ENCODE measurements at regions not wholly inside any gene's neighbourhood (a gene's known extent, or its start where the extent isn't known, plus 50 kb on each side); places are given as distances from the start of the nearest gene placed in this dataset.

DNA sequence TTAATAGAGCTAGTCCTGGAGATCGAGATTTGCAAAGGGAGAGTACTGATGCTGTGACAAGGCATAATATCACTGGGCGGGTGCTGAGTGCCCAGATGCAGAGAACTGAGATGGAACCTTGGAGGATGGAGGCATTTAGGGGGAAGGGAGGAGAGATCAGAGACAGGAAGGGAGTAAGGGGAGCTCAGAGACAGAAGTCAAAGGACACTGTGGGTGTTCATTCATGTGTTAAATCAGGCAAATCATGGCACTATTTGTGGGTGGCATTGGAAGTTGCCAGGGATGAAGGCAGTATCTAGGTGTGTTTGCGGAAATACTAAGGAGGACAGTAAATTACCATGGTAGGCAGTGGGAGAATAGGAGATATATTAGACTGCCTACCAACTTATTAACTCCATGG lies 135.0 kb downstream of the RBM46 start:
- H3K4me3 ChIP-seq (ENCODE audit: low read length), result no peak overlapping the region

DNA sequence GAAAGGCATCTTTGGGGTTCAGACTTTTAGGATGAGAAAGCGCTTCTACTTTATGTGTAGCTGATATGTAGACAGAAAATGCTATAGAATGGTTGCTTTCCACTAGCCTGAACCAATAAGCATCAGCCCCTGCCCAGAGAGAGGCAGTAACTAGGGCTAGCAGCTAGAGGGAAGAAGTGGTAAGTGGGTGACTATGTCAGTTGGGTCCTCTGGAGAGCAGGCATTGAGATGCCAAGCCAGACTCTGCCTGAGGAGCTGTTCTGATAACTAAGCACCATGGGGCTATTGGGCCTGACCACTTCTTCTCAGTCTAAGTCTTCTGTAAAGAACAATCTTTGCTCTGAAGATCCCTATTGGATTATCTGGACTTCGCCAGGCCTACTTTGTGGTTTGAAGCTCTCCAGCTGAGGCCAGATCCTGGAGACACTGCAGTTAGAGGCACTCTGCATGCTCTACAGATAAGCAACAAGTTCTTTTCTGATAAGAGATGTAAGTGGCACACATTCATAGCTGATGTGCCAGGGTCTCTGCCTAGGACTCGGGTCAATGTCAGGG lies 146.1 kb downstream of the RBM46 start:
- peaks cover 5% of the 10 kb centered on the region for H3K9me3 ChIP-seq (ENCODE audit: low read length)
- no peak overlapping the region for H3K27ac ChIP-seq (ENCODE audit: low read length)
- H3K27me3 ChIP-seq (ENCODE audit: insufficient read depth, low read depth, low read length), result no peaks in the 10 kb centered on the region
- no peaks in the 10 kb centered on the region for H3F3A ChIP-seq (ENCODE audit: insufficient read depth, low read length, poor library complexity, severe bottlenecking)
- TF ChIP-seq TAF1 (IDR thresholded peaks at IDR 0.05; ENCODE audit: low read depth) (no peak), SMC3 (conservative IDR thresholded peaks at IDR 0.05; ENCODE audit: poor library complexity) (no peak), EZH2 (IDR thresholded peaks at IDR 0.05; ENCODE audit: borderline replicate concordance, insufficient read depth, low read length, poor library complexity, severe bottlenecking) (no peak), RAD21 (conservative IDR thresholded peaks at IDR 0.05) (no peak), POLR2AphosphoS5 (IDR thresholded peaks at IDR 0.05) (no peak), EP300 (conservative IDR thresholded peaks at IDR 0.05; ENCODE audit: poor library complexity, severe bottlenecking) (no peak), MXI1 (conservative IDR thresholded peaks at IDR 0.05; ENCODE audit: poor library complexity, severe bottlenecking) (no peak)
- TF ChIP-seq, protein P1, sequence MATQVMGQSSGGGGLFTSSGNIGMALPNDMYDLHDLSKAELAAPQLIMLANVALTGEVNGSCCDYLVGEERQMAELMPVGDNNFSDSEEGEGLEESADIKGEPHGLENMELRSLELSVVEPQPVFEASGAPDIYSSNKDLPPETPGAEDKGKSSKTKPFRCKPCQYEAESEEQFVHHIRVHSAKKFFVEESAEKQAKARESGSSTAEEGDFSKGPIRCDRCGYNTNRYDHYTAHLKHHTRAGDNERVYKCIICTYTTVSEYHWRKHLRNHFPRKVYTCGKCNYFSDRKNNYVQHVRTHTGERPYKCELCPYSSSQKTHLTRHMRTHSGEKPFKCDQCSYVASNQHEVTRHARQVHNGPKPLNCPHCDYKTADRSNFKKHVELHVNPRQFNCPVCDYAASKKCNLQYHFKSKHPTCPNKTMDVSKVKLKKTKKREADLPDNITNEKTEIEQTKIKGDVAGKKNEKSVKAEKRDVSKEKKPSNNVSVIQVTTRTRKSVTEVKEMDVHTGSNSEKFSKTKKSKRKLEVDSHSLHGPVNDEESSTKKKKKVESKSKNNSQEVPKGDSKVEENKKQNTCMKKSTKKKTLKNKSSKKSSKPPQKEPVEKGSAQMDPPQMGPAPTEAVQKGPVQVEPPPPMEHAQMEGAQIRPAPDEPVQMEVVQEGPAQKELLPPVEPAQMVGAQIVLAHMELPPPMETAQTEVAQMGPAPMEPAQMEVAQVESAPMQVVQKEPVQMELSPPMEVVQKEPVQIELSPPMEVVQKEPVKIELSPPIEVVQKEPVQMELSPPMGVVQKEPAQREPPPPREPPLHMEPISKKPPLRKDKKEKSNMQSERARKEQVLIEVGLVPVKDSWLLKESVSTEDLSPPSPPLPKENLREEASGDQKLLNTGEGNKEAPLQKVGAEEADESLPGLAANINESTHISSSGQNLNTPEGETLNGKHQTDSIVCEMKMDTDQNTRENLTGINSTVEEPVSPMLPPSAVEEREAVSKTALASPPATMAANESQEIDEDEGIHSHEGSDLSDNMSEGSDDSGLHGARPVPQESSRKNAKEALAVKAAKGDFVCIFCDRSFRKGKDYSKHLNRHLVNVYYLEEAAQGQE (IDR thresholded peaks at IDR 0.05; ENCODE audit: borderline replicate concordance), result no peak
- TF ChIP-seq, protein P2, sequence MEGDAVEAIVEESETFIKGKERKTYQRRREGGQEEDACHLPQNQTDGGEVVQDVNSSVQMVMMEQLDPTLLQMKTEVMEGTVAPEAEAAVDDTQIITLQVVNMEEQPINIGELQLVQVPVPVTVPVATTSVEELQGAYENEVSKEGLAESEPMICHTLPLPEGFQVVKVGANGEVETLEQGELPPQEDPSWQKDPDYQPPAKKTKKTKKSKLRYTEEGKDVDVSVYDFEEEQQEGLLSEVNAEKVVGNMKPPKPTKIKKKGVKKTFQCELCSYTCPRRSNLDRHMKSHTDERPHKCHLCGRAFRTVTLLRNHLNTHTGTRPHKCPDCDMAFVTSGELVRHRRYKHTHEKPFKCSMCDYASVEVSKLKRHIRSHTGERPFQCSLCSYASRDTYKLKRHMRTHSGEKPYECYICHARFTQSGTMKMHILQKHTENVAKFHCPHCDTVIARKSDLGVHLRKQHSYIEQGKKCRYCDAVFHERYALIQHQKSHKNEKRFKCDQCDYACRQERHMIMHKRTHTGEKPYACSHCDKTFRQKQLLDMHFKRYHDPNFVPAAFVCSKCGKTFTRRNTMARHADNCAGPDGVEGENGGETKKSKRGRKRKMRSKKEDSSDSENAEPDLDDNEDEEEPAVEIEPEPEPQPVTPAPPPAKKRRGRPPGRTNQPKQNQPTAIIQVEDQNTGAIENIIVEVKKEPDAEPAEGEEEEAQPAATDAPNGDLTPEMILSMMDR (IDR thresholded peaks at IDR 0.05; ENCODE audit: poor library complexity, severe bottlenecking), result no peak
- H3K4me3 ChIP-seq (ENCODE audit: low read length), result no peak overlapping the region
- no peaks in the 10 kb centered on the region for H4K20me1 ChIP-seq (ENCODE audit: insufficient read depth)
- H2AFZ ChIP-seq (ENCODE audit: low read depth, low read length), result no peak overlapping the region
- no peaks in the 10 kb centered on the region for H3K79me2 ChIP-seq (replicated peaks; ENCODE audit: insufficient read depth, low read length)
- no peaks in the 10 kb centered on the region for H3K9me2 ChIP-seq (ENCODE audit: insufficient read depth, low read length)
- no peak overlapping the region for H3K9ac ChIP-seq (ENCODE audit: low read length)
- H3K4me2 ChIP-seq (ENCODE audit: low read length), result no peak overlapping the region
- no peaks in the 10 kb centered on the region for H3K36me3 ChIP-seq (ENCODE audit: insufficient read depth, low read length)

More for the DNA sequence above, 135.0 kb downstream of the RBM46 start:
- no peak for TF ChIP-seq SMC3 (conservative IDR thresholded peaks at IDR 0.05; ENCODE audit: poor library complexity)
- TF ChIP-seq, protein P1 (IDR thresholded peaks at IDR 0.05; ENCODE audit: borderline replicate concordance), result no peak
- no peak for TF ChIP-seq EZH2 (IDR thresholded peaks at IDR 0.05; ENCODE audit: borderline replicate concordance, insufficient read depth, low read length, poor library complexity, severe bottlenecking)
- TF ChIP-seq RAD21 (conservative IDR thresholded peaks at IDR 0.05), result no peak
- TF ChIP-seq POLR2AphosphoS5 (IDR thresholded peaks at IDR 0.05), result no peak
- no peak for TF ChIP-seq MXI1 (conservative IDR thresholded peaks at IDR 0.05; ENCODE audit: poor library complexity, severe bottlenecking)
- TF ChIP-seq EP300 (conservative IDR thresholded peaks at IDR 0.05; ENCODE audit: poor library complexity, severe bottlenecking), result no peak
- no peak for TF ChIP-seq TAF1 (IDR thresholded peaks at IDR 0.05; ENCODE audit: low read depth)
- TF ChIP-seq, protein P2 (IDR thresholded peaks at IDR 0.05; ENCODE audit: poor library complexity, severe bottlenecking), result no peak
- no peak overlapping the region for H3K27ac ChIP-seq (ENCODE audit: low read length)
- H4K20me1 ChIP-seq (ENCODE audit: insufficient read depth), result no peaks in the 10 kb centered on the region
- no peaks in the 10 kb centered on the region for H3F3A ChIP-seq (ENCODE audit: insufficient read depth, low read length, poor library complexity, severe bottlenecking)
- no peaks in the 10 kb centered on the region for H3K9me3 ChIP-seq (ENCODE audit: low read length)
- H3K36me3 ChIP-seq (ENCODE audit: insufficient read depth, low read length), result no peaks in the 10 kb centered on the region
- no peak overlapping the region for H2AFZ ChIP-seq (ENCODE audit: low read depth, low read length)
- no peak overlapping the region for H3K9ac ChIP-seq (ENCODE audit: low read length)
- no peak overlapping the region for H3K4me2 ChIP-seq (ENCODE audit: low read length)
- H3K79me2 ChIP-seq (replicated peaks; ENCODE audit: insufficient read depth, low read length), result no peaks in the 10 kb centered on the region
- no peaks in the 10 kb centered on the region for H3K9me2 ChIP-seq (ENCODE audit: insufficient read depth, low read length)
- no peaks in the 10 kb centered on the region for H3K27me3 ChIP-seq (ENCODE audit: insufficient read depth, low read depth, low read length)
